Activated CD4-positive, alpha-beta T cell treated with anti-CD3 and anti-CD28 coated beads, Interleukin-2, amount 10 ng/mL, durations not matched to agents 24 days and 14 days (primary cell): ENCODE measurements at regions not wholly inside any gene's neighbourhood (a gene's known extent, or its start where the extent isn't known, plus 50 kb on each side); places are given as distances from the start of the nearest gene placed in this dataset.
"Not testable (repeated sequence)": the region's sequence is repeated elsewhere in the genome, so short reads cannot be mapped to it uniquely, and the experiment has no call there.

Source experiments
- DNase-seq: peaks from one replicate; pipeline ENCODE4 v3.0.0; 2022
- H3K27ac Mint-ChIP-seq: one replicate; pipeline ENCODE4 v1.8.0; 2022; ENCODE audit warnings: mild to moderate bottlenecking, mixed read lengths
- H3K27me3 Mint-ChIP-seq: one replicate; pipeline ENCODE4 v1.8.0; 2022; ENCODE audit warnings: mixed read lengths
- H3K36me3 Mint-ChIP-seq: one replicate; pipeline ENCODE4 v1.8.0; 2022; ENCODE audit warnings: low read depth, mild to moderate bottlenecking, mixed read lengths
- H3K4me1 Mint-ChIP-seq: one replicate; pipeline ENCODE4 v1.8.0; 2021; ENCODE audit warnings: mixed read lengths
- H3K4me3 Mint-ChIP-seq: one replicate; pipeline ENCODE4 v1.8.0; 2022; ENCODE audit warnings: mild to moderate bottlenecking, moderate library complexity, mixed read lengths
- H3K9me3 Mint-ChIP-seq: one replicate; pipeline ENCODE4 v1.8.0; 2021; ENCODE audit warnings: mixed read lengths
- intact Hi-C: fragments of 100-400 bp; cut with micrococcal nuclease; formaldehyde crosslinking; loops from one replicate; pipeline ENCODE4 v1.15.1; 2023

DNA sequence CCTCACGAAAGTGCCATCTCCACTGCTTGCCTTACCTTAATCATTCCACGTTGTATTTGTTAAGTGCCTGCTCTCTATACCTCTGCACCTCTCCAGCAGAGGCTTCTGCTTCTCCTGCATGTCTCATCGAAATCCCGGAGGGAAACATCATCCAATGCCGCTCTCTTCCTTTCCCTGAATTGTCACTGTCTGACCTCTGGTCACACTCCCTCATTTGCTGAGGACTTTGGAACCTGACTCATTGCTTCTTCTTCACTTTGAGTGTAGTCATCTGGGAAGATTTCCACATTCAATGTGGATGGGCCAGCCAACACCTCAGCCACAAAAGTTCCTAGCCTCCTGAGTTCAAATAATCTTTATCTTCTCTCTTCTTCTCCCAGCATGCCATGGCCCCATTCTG is 78.9 kb upstream of the BEND6 start:
- no peak for DNase-seq
- no peaks in the 10 kb centered on the region for H3K36me3 Mint-ChIP-seq
- H3K4me1 Mint-ChIP-seq, result no peaks in the 10 kb centered on the region
- H3K4me3 Mint-ChIP-seq, result no peak overlapping the region
- H3K9me3 Mint-ChIP-seq, result no peaks in the 10 kb centered on the region
- peaks cover 20% of the 10 kb centered on the region for H3K27me3 Mint-ChIP-seq
- intact Hi-C loops, result no loop called here
- H3K27ac Mint-ChIP-seq, result no peak overlapping the region

DNA sequence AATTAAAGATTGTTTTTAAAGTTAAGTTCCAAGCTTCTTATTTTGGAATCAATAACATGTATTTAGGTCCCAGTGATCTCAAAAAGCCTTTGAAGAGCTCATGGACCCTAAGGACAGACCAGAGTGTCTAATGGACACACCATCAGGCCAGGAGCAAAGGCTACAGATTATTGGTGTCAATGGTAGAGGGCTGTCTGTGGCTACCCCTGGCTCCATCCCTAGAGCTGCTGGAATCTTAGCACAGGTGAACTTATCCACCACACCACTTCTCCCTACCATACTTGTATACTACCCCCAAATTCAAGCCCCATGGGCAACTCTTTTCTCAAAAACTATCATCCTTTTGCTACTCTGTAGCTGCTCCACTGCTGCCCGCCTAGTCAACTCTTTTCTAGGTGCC is 79.4 kb upstream of the BEND6 start:
- Mint-ChIP-seq H3K27me3 (peaks cover 20% of the 10 kb centered on the region), H3K27ac (no peak overlapping the region), H3K4me3 (no peak overlapping the region), H3K9me3 (no peaks in the 10 kb centered on the region), H3K4me1 (no peaks in the 10 kb centered on the region), H3K36me3 (no peaks in the 10 kb centered on the region)
- DNase-seq, result no peak
- intact Hi-C loops, result no loop called here

DNA sequence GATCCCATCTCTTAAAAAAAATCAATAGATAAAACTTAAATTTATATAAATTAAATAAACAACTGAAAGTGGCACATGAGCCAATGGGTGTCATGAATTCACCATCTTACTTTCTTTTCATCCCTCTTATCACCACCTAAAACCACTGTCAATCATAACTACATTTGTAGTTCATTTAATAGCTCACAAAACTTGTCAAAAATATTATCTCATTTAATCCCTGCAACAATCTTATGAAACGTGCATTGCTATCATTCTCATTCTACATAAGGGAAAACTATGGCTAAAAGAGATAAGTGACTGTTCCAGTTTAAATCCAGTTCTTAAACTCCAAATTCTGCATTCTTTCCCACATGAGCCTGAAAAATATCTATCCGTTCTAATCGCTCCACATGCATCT is 80.6 kb upstream of the BEND6 start:
- no peaks in the 10 kb centered on the region for H3K9me3 Mint-ChIP-seq
- DNase-seq, result no peak
- intact Hi-C loops, result no loop called here
- no peaks in the 10 kb centered on the region for H3K36me3 Mint-ChIP-seq
- no peak overlapping the region for H3K27ac Mint-ChIP-seq
- H3K4me3 Mint-ChIP-seq, result no peak overlapping the region
- H3K4me1 Mint-ChIP-seq, result no peaks in the 10 kb centered on the region
- peaks cover 18% of the 10 kb centered on the region for H3K27me3 Mint-ChIP-seq

DNA sequence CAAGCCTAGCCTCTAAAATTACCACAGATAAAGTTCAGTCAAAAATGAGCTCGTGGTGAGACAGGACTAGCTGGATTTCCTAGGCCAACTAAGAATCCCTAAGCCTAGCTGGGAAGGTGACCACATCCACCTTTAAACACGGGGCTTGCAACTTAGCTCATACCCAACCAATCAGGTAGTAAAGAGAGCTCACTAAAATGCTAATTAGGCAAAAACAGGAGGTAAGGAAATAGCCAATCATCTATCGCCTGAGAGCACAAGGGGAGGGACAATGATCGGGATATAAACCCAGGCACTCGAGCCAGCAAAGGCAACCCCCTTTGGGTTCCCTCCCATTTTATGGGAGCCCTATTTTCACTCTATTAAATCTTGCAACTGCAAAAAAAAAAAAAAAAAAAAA is 84.9 kb upstream of the BEND6 start:
- H3K4me3 Mint-ChIP-seq, H3K27ac Mint-ChIP-seq, H3K36me3 Mint-ChIP-seq, DNase-seq, intact Hi-C loops, H3K4me1 Mint-ChIP-seq, H3K9me3 Mint-ChIP-seq: not testable (repeated sequence)
- H3K27me3 Mint-ChIP-seq, result peaks cover 10% of the 10 kb centered on the region

DNA sequence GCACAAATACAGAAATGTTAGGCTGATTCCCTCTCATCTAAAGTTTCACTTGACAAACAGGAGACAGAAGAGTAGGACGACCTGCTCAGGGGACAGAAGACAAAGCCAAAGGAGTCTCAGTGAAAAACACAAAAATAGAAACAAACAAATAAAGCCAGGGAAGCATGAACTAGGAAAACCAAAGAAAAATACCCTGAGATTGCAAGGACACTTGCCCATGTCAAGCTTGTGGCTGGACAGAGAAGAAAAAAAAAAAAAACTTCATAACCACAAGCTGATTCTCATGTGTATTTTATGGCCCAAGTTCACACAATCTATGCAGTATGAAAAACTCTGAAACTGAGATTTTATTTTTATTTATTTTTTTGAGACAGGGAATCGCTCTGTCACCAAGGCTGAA is 85.6 kb upstream of the BEND6 start:
- Mint-ChIP-seq H3K4me1 (no peaks in the 10 kb centered on the region), H3K36me3 (no peaks in the 10 kb centered on the region), H3K27me3 (peaks cover 6% of the 10 kb centered on the region), H3K9me3 (no peaks in the 10 kb centered on the region), H3K4me3 (no peak overlapping the region), H3K27ac (no peak overlapping the region)
- no peak for DNase-seq
- intact Hi-C loops, result no loop called here

DNA sequence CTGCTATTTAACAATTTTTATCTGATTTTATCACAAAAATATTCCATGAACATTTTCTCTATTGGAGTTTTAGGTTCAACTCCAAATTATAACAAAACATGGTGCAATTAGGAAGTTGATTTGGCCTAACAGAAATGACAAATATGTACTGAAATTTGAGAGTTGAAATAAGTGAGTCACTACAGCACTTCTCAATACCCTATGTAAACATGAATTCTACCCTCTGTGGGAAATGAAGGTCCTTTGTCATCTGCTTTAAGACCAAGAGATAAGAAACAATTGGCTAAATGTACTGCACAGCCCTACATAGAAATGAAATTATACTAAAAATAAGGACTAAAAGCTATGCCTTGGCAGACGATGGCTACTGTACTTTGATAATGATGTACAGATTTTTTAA is 86.2 kb upstream of the BEND6 start:
- Mint-ChIP-seq H3K27ac (no peak overlapping the region), H3K36me3 (no peaks in the 10 kb centered on the region), H3K4me1 (no peaks in the 10 kb centered on the region), H3K9me3 (no peaks in the 10 kb centered on the region), H3K4me3 (no peak overlapping the region), H3K27me3 (peaks cover 3% of the 10 kb centered on the region)
- intact Hi-C loops, result no loop called here
- DNase-seq, result no peak

DNA sequence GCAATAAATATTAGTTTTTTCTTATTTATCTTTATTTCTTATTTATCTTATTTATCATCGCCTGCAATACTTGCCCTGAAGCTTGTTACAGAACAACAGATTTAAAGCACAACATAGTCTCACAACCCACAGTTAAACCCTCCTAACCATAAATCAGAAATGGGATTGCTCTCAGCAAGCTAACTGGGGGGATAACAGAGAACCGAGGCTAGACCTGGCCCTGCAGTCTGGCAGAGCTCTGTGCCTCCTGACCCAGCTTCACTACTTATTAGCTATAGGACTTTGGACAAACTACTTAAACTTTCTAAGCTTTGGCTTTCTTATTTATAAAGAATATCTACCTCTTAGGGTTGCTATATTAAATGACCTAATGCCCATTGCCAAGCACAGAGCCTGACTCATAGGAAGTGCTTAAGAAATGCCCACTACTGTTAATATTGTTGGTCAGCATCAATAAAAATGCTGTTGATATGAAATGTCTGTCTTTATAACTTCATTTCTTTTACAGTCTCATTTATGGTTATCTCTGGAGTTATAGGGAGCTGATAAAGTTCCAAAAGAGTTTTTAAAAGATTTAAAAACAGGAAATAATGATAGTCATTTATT is 87.9 kb upstream of the BEND6 start:
- no peak for DNase-seq
- H3K36me3 Mint-ChIP-seq, result no peaks in the 10 kb centered on the region
- H3K4me3 Mint-ChIP-seq, result no peak overlapping the region
- intact Hi-C loops, result no loop called here
- no peak overlapping the region for H3K27ac Mint-ChIP-seq
- peaks cover 7% of the 10 kb centered on the region for H3K4me1 Mint-ChIP-seq
- H3K27me3 Mint-ChIP-seq, result peaks cover 5% of the 10 kb centered on the region
- no peaks in the 10 kb centered on the region for H3K9me3 Mint-ChIP-seq

DNA sequence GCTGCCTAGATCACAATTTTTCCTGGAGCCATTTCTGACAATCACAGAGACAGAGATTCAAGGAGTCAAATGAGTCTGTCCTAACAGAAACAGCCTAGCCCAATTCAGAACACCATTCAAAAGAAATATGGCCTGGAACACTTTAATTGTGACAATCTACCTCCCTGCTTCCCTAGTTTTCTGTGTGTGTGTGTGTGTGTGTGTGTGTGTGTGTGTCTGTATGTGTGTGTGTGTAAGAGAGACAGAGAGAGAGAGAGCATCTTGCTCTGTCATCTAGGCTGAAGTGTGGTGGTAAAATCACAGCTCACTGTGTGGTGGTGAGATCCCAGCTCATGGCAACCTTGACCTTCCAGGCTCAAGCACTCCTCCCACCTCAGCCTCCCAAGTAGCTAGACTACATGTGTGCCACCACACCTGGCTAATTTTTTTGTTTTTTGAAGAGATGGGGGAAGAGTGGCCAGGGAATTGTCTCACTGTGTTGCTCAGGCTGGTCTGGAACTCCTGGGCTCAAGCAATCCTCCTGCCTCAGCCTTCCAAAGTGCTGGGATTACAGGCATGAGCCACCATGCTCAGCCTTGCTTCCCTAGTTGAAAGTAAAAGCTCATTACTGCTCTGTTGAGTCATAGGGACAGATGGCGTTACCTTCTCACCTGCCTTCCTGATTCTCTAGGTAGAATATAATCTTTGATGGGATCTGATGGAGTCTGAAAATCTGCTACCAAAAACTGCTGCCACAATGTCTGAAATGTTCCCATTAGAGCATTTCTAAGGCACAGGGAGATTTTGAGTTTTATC is 89.6 kb upstream of the BEND6 start:
- H3K36me3 Mint-ChIP-seq, result no peaks in the 10 kb centered on the region
- no peaks in the 10 kb centered on the region for H3K9me3 Mint-ChIP-seq
- no peak overlapping the region for H3K27ac Mint-ChIP-seq
- intact Hi-C loops, result no loop called here
- DNase-seq, result no peak
- no peak overlapping the region for H3K4me3 Mint-ChIP-seq
- H3K27me3 Mint-ChIP-seq, result peaks cover 9% of the 10 kb centered on the region
- peaks cover 7% of the 10 kb centered on the region for H3K4me1 Mint-ChIP-seq

DNA sequence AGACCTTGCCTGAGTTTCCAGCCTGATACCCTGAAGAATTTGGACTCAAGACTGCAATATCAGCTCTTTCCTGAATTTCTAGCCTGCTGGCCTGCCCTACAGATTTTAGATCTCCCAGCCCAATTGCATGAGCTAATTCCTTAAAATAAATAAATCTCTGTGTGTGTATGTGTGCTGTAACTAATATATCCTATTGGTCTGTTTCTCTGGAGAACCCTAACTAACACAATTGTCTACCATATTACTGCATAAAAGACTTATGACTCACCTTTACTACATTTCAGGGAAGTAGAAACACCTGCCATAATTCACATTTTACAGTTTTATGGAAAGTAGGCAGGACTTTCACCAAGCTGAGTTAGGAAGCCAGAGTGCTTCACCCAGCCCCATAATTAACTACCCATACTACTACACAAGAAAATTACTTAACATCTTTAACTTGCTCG is 90.7 kb upstream of the BEND6 start:
- Mint-ChIP-seq H3K27ac (no peak overlapping the region), H3K36me3 (no peaks in the 10 kb centered on the region), H3K4me3 (no peak overlapping the region), H3K9me3 (no peaks in the 10 kb centered on the region), H3K27me3 (peaks cover 10% of the 10 kb centered on the region), H3K4me1 (peaks cover 7% of the 10 kb centered on the region)
- DNase-seq, result no peak
- intact Hi-C loops, result no loop called here

DNA sequence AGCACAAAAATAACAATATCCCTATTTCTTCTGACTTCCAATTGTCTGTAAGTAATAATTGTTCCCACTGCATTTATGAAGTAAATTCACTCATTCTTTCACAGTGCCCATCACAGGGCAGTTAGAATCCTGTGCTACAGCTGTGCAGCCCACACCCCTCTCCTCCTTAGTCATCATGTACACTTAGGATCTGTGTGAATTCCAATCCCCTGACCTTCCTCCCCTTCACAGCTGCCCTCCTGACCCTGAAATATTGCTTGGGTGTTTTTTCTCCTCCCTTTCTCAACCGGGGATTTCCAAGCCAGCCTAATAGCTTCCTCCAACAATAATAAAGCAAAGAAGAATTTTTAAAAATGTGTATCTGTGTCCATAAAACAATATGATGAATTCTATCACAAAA is 91.5 kb upstream of the BEND6 start:
- Mint-ChIP-seq H3K4me1 (peaks cover 7% of the 10 kb centered on the region), H3K36me3 (no peaks in the 10 kb centered on the region), H3K27ac (no peak overlapping the region), H3K27me3 (peaks cover 10% of the 10 kb centered on the region), H3K4me3 (no peak overlapping the region), H3K9me3 (no peaks in the 10 kb centered on the region)
- DNase-seq, result no peak
- intact Hi-C loops, result no loop called here

DNA sequence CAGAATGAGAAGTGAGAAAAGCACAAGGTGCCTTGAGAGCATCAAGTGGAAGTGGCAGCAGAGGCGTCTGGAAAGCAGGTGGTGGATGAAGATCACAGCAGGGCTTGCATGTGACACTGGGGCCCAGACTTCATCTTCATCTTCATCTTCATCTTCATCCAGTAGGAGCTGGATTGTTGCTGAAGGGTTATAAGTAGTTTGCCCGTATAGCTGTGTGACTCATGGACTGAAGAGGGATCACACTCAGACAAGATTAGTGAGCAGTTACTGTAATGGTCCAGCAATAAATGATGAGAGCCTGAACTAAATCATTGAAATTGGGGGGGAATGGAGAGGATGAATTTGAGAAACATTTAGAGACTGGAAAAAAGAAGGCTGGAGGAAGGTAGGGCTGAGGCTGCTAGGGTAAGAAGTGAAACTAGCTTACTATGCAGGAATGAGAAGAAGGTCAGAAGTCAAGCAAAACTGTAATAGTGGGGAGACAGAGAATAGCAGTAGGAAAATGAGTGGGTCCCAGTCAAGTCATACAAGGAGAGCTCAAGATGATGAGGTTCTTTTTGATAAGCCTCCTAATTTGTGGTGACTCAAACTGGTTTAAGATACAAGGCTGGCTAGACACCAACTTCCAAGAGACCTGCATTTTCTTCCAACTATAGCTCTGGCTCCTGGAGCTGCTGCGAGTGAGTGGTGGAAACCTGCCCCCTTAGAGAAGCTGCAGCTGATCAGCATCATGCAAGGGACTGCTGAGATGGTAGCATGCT is 92.3 kb upstream of the BEND6 start:
- Mint-ChIP-seq H3K4me3 (no peak overlapping the region), H3K4me1 (peaks cover 9% of the 10 kb centered on the region), H3K27ac (no peak overlapping the region), H3K9me3 (no peaks in the 10 kb centered on the region), H3K27me3 (peaks cover 15% of the 10 kb centered on the region), H3K36me3 (no peaks in the 10 kb centered on the region)
- intact Hi-C loops, result no loop called here
- no peak for DNase-seq

DNA sequence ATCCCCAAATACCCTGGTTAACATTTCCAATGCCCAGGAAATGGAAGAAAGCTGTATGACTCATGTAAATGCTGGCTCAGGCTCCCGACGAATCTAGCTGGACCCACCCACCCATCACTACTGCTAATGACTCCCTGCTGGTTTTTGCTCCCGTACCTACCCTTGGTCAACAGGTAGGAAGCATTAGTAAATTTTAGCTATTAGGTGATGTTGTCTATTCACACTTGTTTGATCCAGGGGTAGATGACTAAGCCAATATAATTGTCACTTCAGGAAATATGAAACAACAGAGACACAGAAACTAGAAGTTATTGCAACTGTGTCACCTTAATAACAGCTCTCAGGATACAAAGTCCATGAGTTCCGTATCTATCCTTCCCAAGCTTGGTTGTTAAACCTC is 94.4 kb upstream of the BEND6 start:
- intact Hi-C loops, result no loop called here
- H3K4me3 Mint-ChIP-seq, result no peak overlapping the region

DNA sequence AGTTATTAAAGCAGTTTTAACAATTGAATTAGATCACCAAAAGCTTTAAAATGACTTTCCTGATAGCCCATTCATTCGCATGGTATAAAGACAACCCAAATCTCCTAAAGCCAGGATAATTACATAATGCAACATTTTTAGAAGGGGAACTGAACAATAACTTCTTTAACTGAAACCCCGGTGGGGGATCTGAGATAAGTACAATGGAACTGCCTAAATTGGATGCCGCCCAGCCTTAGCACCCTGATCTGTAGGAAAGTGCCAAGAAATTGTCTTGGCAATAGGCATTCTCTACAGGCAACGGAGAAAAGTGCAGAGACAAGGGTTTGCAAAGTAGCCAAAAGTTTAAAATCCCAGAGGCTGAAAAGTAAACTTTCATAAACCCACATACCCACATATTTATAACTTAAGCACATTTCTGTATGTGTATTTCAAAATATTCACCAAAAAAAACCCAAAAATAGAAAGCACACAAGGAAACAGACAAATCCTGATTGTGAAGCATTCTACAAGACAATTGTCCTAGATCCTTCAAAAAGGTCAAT is 98.8 kb upstream of the BEND6 start:
- no peak for DNase-seq
- intact Hi-C loops, result no loop called here
- Mint-ChIP-seq H3K4me3 (no peak overlapping the region), H3K27ac (no peak overlapping the region), H3K9me3 (no peaks in the 10 kb centered on the region), H3K27me3 (peaks cover 20% of the 10 kb centered on the region), H3K4me1 (peaks cover 18% of the 10 kb centered on the region), H3K36me3 (no peaks in the 10 kb centered on the region)

More for the DNA sequence above, 94.4 kb upstream of the BEND6 start:
- Mint-ChIP-seq H3K4me1 (peaks cover 9% of the 10 kb centered on the region), H3K36me3 (no peaks in the 10 kb centered on the region), H3K9me3 (no peaks in the 10 kb centered on the region), H3K27ac (no peak overlapping the region), H3K27me3 (peaks cover 25% of the 10 kb centered on the region)
- no peak for DNase-seq

DNA sequence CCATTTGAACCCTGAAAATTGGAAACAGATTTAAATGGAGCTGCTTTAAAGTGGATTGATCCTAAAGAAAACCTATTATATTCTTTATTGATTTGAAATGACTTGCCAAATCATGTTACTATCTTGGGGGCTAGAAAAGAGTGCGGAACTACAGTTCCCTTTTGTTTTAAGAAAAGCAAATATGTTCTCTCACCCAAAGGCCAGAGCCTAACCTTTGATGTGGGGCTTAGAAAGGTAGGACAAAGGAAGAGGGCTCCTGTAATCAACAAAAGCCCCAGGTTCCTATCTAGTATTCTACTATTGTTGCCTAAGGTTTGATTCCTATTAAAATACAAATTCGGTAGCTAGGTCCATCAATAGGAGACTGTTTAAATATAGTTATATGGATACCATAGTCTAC is 100.8 kb upstream of the BEND6 start:
- Mint-ChIP-seq H3K27me3 (peaks cover 25% of the 10 kb centered on the region), H3K27ac (no peak overlapping the region), H3K4me3 (no peak overlapping the region), H3K36me3 (no peaks in the 10 kb centered on the region), H3K4me1 (peaks cover 27% of the 10 kb centered on the region), H3K9me3 (no peaks in the 10 kb centered on the region)
- intact Hi-C loops, result loop anchor here (5.0 kb wide), 2 partner anchors 38 to 497 kb away; no protein-coding TSS in a partner anchor
- no peak for DNase-seq
